Activated naive CD4-positive, alpha-beta T cell treated with anti-CD3 and anti-CD28 coated beads for 36 hours (primary cell): ENCODE measurements at regions not wholly inside any gene's neighbourhood (a gene's known extent, or its start where the extent isn't known, plus 50 kb on each side); places are given as distances from the start of the nearest gene placed in this dataset.

Source experiments
- CTCF ChIA-PET: fragments of 350-600 bp; sonication (Branson Sonifier 250); formaldehyde crosslinking; loops from one replicate; lab custom pipeline; 2021; ENCODE audit warnings: antibody characterized with exemption; lab: Charles Lee
- DNase-seq: peaks from one replicate; pipeline ENCODE4 v3.0.0-alpha.2; 2020
- H3K27ac Mint-ChIP-seq: one replicate; pipeline ENCODE4 v1.8.0; 2021; ENCODE audit warnings: mild to moderate bottlenecking, mixed read lengths
- H3K27me3 Mint-ChIP-seq: one replicate; pipeline ENCODE4 v1.8.0; 2021; ENCODE audit warnings: low read depth, mixed read lengths
- H3K36me3 Mint-ChIP-seq: one replicate; pipeline ENCODE4 v1.8.0; 2021; ENCODE audit warnings: low read depth, mixed read lengths
- H3K4me1 Mint-ChIP-seq: one replicate; pipeline ENCODE4 v1.8.0; 2021; ENCODE audit warnings: low read depth, mixed read lengths
- H3K4me3 Mint-ChIP-seq: one replicate; pipeline ENCODE4 v1.8.0; 2021; ENCODE audit warnings: mild to moderate bottlenecking, moderate library complexity, mixed read lengths
- H3K9me3 Mint-ChIP-seq: one replicate; pipeline ENCODE4 v1.8.0; 2021; ENCODE audit warnings: mixed read lengths
- intact Hi-C: fragments of 100-400 bp; cut with micrococcal nuclease; formaldehyde crosslinking; loops from one replicate; pipeline ENCODE4 v1.15.1; 2023

- no peak overlapping the region for H3K27ac Mint-ChIP-seq
- CTCF ChIA-PET: no interaction called here
Observed at GRCh38 chr2:186427970-186428369, 58.1 kb upstream of the ZC3H15 start.

GRCh38 chr2:186429104-186429503 is 57.0 kb upstream of the ZC3H15 start:
- CTCF ChIA-PET: interaction anchor here (0.7 kb wide), 1 partner anchor 164 kb away, joined by 3 read pairs; no protein-coding TSS in a partner anchor
- Mint-ChIP-seq H3K4me3 (no peak overlapping the region), H3K27me3 (no peaks in the 10 kb centered on the region), H3K27ac (no peak overlapping the region), H3K9me3 (no peaks in the 10 kb centered on the region), H3K36me3 (peaks cover 3% of the 10 kb centered on the region), H3K4me1 (peaks cover 23% of the 10 kb centered on the region)
- DNase-seq: no peak
- intact Hi-C loops: loop anchor here (5.0 kb wide), 2 partner anchors 163 to 213 kb away; partner anchors contain the start of gene ITGAV

More at GRCh38 chr2:186427970-186428369, 58.1 kb upstream of the ZC3H15 start:
- no peaks in the 10 kb centered on the region for H3K9me3 Mint-ChIP-seq
- no peak overlapping the region for H3K4me3 Mint-ChIP-seq
- H3K36me3 Mint-ChIP-seq: peaks cover 3% of the 10 kb centered on the region
- DNase-seq: no peak
- intact Hi-C loops: loop anchor here (1.0 to 5.0 kb wide), 3 partner anchors 164 to 431 kb away; partner anchors contain the start of gene ITGAV
- no peaks in the 10 kb centered on the region for H3K27me3 Mint-ChIP-seq
- H3K4me1 Mint-ChIP-seq: peaks cover 23% of the 10 kb centered on the region

- intact Hi-C loops: no loop called here
- Mint-ChIP-seq H3K36me3 (peaks cover 11% of the 10 kb centered on the region), H3K27me3 (no peaks in the 10 kb centered on the region), H3K27ac (no peak overlapping the region), H3K9me3 (no peaks in the 10 kb centered on the region), H3K4me3 (no peak overlapping the region), H3K4me1 (peaks cover 21% of the 10 kb centered on the region)
- DNase-seq: no peak
- CTCF ChIA-PET: no interaction called here
Observed at GRCh38 chr2:186431306-186431705, 54.8 kb upstream of the ZC3H15 start.

GRCh38 chr2:186433040-186433439 is 53.0 kb upstream of the ZC3H15 start:
- CTCF ChIA-PET: no interaction called here
- Mint-ChIP-seq H3K4me3 (no peak overlapping the region), H3K36me3 (peaks cover 19% of the 10 kb centered on the region), H3K27ac (no peak overlapping the region), H3K9me3 (peaks cover 5% of the 10 kb centered on the region), H3K4me1 (peaks cover 10% of the 10 kb centered on the region), H3K27me3 (no peaks in the 10 kb centered on the region)
- no peak for DNase-seq
- intact Hi-C loops: no loop called here

- CTCF ChIA-PET: no interaction called here
- H3K9me3 Mint-ChIP-seq: peaks cover 14% of the 10 kb centered on the region
- H3K4me1 Mint-ChIP-seq: peaks cover 4% of the 10 kb centered on the region
- intact Hi-C loops: no loop called here
- H3K27me3 Mint-ChIP-seq: no peaks in the 10 kb centered on the region
- H3K4me3 Mint-ChIP-seq: no peak overlapping the region
- no peak for DNase-seq
- no peak overlapping the region for H3K27ac Mint-ChIP-seq
- peaks cover 27% of the 10 kb centered on the region for H3K36me3 Mint-ChIP-seq
Observed at GRCh38 chr2:186433777-186434432, 52.2 kb upstream of the ZC3H15 start.
